Heart left ventricle (tissue), 16 donors: ENCODE measurements at regions not wholly inside any gene's neighbourhood (a gene's known extent, or its start where the extent isn't known, plus 50 kb on each side); places are given as distances from the start of the nearest gene placed in this dataset.
"Not testable (repeated sequence)": the region's sequence is repeated elsewhere in the genome, so short reads cannot be mapped to it uniquely, and the experiment has no call there.

Source experiments
- ATAC-seq, 4 donors: fragments of 200-7000 bp; cut with Tn5 transposase; one replicate each; pipeline ENCODE4 v1.9.1; 2020 to 2022; ENCODE audit warnings: moderate library complexity in 4 of 4, mild to moderate bottlenecking in 3 of 4, moderate number of reproducible peaks in 1 of 4
- DNase-seq, 5 donors: peaks; one replicate each; pipeline ENCODE4 v3.0.0-alpha.2; 2020
- H3K27ac ChIP-seq, 12 donors: fragments of 200-600 bp; sonication (generic) in 4 of 12; one replicate each; pipeline versions ENCODE4 v1.5.0 to v1.8.0; 2016 to 2022; ENCODE audit warnings: mild to moderate bottlenecking in 2 of 12
- H3K27me3 ChIP-seq, 9 donors: fragments of 200-600 bp; sonication (generic) in 2 of 9; one replicate each; pipeline versions ENCODE4 v1.5.1 to v1.8.0; 2016 to 2022; ENCODE audit warnings: mild to moderate bottlenecking in 3 of 9
- H3K36me3 ChIP-seq, 9 donors: fragments of 200-600 bp; sonication (generic) in 2 of 9; one replicate each; pipeline versions ENCODE4 v1.5.0 to v1.8.0; 2018 to 2022; ENCODE audit warnings: mild to moderate bottlenecking in 2 of 9
- H3K4me1 ChIP-seq, 12 donors: fragments of 200-600 bp; sonication (generic) in 4 of 12; one replicate each; pipeline versions ENCODE4 v1.5.0 to v1.8.0; 2016 to 2022; ENCODE audit warnings: mild to moderate bottlenecking in 3 of 12
- H3K4me3 ChIP-seq, 12 donors: fragments of 200-600 bp; sonication (generic) in 4 of 12; one replicate each; pipeline versions ENCODE4 v1.5.0 to v1.8.0; 2017 to 2022; ENCODE audit warnings: mild to moderate bottlenecking in 9 of 12, moderate library complexity in 4 of 12
- H3K9me3 ChIP-seq, 12 donors: fragments of 200-600 bp; sonication (generic) in 4 of 12; one replicate each; pipeline versions ENCODE4 v1.5.0 to v1.8.0; 2016 to 2022; ENCODE audit warnings: mild to moderate bottlenecking in 1 of 12
- CTCF ChIP-seq, 12 donors: fragments of 200-600 bp; sonication (generic) in 4 of 12; IDR thresholded peaks; one replicate each; pipeline versions ENCODE4 v1.5.0 to v1.8.0; 2018 to 2022; ENCODE audit warnings: antibody characterized with exemption in 12 of 12, mild to moderate bottlenecking in 5 of 12
- POLR2A ChIP-seq, 2 donors: fragments of 450-650 bp; IDR thresholded peaks; one replicate each; pipeline ENCODE4 v1.6.1; 2017; ENCODE audit warnings: antibody characterized with exemption in 2 of 2, mild to moderate bottlenecking in 2 of 2, moderate library complexity in 2 of 2
- WGBS, 4 donors: extraction: QIAGEN DNeasy Blood & Tissue Kit in 2 of 4; methylation state at CpG; one replicate each; pipeline versions ENCODE4 v1.1.5 to v1.1.7; 2013 to 2018; 5-methylcytosine and 5-hydroxymethylcytosine counted together
- intact Hi-C, 10 donors: fragments of 100-400 bp; cut with DNase I; formaldehyde crosslinking; loops; one replicate each; pipeline versions ENCODE4 v1.11.1 to v1.14.2; 2022
- donor health status: ischemic (EF 13 %, LVEDD 7.1; RV severe dilation, severe dysfunction).
- donor health status: healthy with polysubstance abuse.
- donor health status: DM: no; HTN: yes; CAD: no.
- donor health status: DM: no; HTN: no; CAD: no.
- donor health status: ischemic (EF 25% LVEDD 6.9; RV normal size, moderate dysfunction).
- donor health status: ischemic (EF 25% LVEDD 5.7; RV mildly dilated, moderate dysfunction).
- donor health status: healthy.
- donor health status: DM: yes; HTN: yes; CAD: no.
- donor health status: ischemic (EF 35%, LVEDD 5.7; RV mildly dilated, moderate dysfunction).
- donor health status: nonischemic (EF 11% LVEDD 7.7; RV severe dilation, severe dysfunction).
- donor health status: DM: yes; HTN: yes; CAD: no.
- donor health status: PGD.
- donor health status: ischemic (EF 29% LVEDD 5.4; RV normal size, mild dysfunction).
- donor health status: nonischemic (EF 23%, LVEDD 6.1; RV moderate dilation, normal function).

- Histone ChIP-seq H3K4me1 (peaks cover 0 to 11% (median 0%) of the 10 kb centered on the region in 12 donors), H3K36me3 (no peaks in the 10 kb centered on the region), H3K27ac (no peak overlapping the region), H3K27me3 (no peaks in the 10 kb centered on the region), H3K9me3 (no peaks in the 10 kb centered on the region), H3K4me3 (no peak overlapping the region)
- ATAC-seq (no peak), DNase-seq (no peak)
- TF ChIP-seq CTCF (IDR thresholded peaks at IDR 0.05) (no peak), POLR2A (IDR thresholded peaks at IDR 0.05) (no peak)
- intact Hi-C loops = no loop called here
- 70 to 80% (median 79%) methylated on average over 10 of the region's 10 CpGs for WGBS, 4 donors
Observed at GRCh38 chr9:32881948-32882347, 98.6 kb downstream of the TMEM215 start.

- TF ChIP-seq CTCF (IDR thresholded peaks at IDR 0.05) (no peak), POLR2A (IDR thresholded peaks at IDR 0.05) (no peak)
- H3K4me1 ChIP-seq = peaks cover 0 to 5% (median 0%) of the 10 kb centered on the region in 12 donors
- no peak overlapping the region for H3K4me3 ChIP-seq
- DNase-seq = no peak
- H3K27ac ChIP-seq = no peak overlapping the region
- ATAC-seq = peak in 1 of 4 donors; percentile 41
- no peaks in the 10 kb centered on the region for H3K27me3 ChIP-seq
- no peaks in the 10 kb centered on the region for H3K9me3 ChIP-seq
- H3K36me3 ChIP-seq = no peaks in the 10 kb centered on the region
- 0 to 27% (median 3%) methylated on average over 3 of the region's 3 CpGs for WGBS, 4 donors
- intact Hi-C loops = no loop called here
Observed at GRCh38 chr9:32882705-32883104, 99.4 kb downstream of the TMEM215 start.

- ATAC-seq = no peak
- H3K27me3 ChIP-seq = no peaks in the 10 kb centered on the region
- WGBS, 4 donors = 19 to 57% (median 51%) methylated on average over 1 of the region's 1 CpG
Observed at GRCh38 chr9:32884482-32884881, 101.1 kb downstream of the TMEM215 start.

GRCh38 chr9:32886021-32886420 is 102.7 kb downstream of the TMEM215 start:
- Histone ChIP-seq H3K27ac (no peak overlapping the region), H3K9me3 (no peaks in the 10 kb centered on the region), H3K4me1 (no peaks in the 10 kb centered on the region), H3K27me3 (no peaks in the 10 kb centered on the region), H3K36me3 (no peaks in the 10 kb centered on the region), H3K4me3 (no peak overlapping the region)
- TF ChIP-seq POLR2A (IDR thresholded peaks at IDR 0.05) (no peak), CTCF (IDR thresholded peaks at IDR 0.05) (no peak)
- ATAC-seq = no peak
- WGBS, 4 donors = 69 to 96% (median 80%) methylated on average over 4 of the region's 4 CpGs
- intact Hi-C loops = no loop called here
- DNase-seq = no peak

More at GRCh38 chr9:32884482-32884881, 101.1 kb downstream of the TMEM215 start:
- intact Hi-C loops = no loop called here
- Histone ChIP-seq H3K9me3 (no peaks in the 10 kb centered on the region), H3K4me1 (no peaks in the 10 kb centered on the region), H3K4me3 (no peak overlapping the region), H3K27ac (no peak overlapping the region), H3K36me3 (no peaks in the 10 kb centered on the region)
- DNase-seq = no peak
- TF ChIP-seq CTCF (IDR thresholded peaks at IDR 0.05) = no peak
- no peak for TF ChIP-seq POLR2A (IDR thresholded peaks at IDR 0.05)

GRCh38 chr9:32894485-32894884 is 106.9 kb downstream of the APTX start:
- 51 to 73% (median 63%) methylated on average over 3 of the region's 3 CpGs for WGBS, 4 donors
- not testable (repeated sequence) for H3K27me3 ChIP-seq
- intact Hi-C loops = loop anchor here in 1 of 10 donors (5.0 kb wide), 1 partner anchor 68 kb away; no protein-coding TSS in a partner anchor

More at GRCh38 chr9:32894485-32894884, 106.9 kb downstream of the APTX start:
- not testable (repeated sequence) for H3K4me3 ChIP-seq, ATAC-seq, H3K36me3 ChIP-seq, DNase-seq, H3K9me3 ChIP-seq, H3K4me1 ChIP-seq, H3K27ac ChIP-seq
